NCI-H526 (cell line): ENCODE measurements at regions not wholly inside any gene's neighbourhood (a gene's known extent, or its start where the extent isn't known, plus 50 kb on each side); places are given as distances from the start of the nearest gene placed in this dataset.
A peak's percentile ranks its signal among the peaks of the same experiment; 100 is the strongest.

Source experiments
- DNase-seq, 2 experiments: peaks; one replicate each; lab custom pipeline; 2025; lab: John Stamatoyannopoulos, UW

GRCh38 chr3:35849496-35849895 lies 210.2 kb downstream of the ARPP21 start:
- DNase-seq = no peak

GRCh38 chr3:35849963-35850362 lies 210.6 kb downstream of the ARPP21 start:
- DNase-seq = no peak

- DNase-seq = no peak
Measured at GRCh38 chr3:35857004-35857403, 217.7 kb downstream of the ARPP21 start.

- no peak for DNase-seq
Measured at GRCh38 chr3:35862057-35862456, 222.7 kb downstream of the ARPP21 start.

GRCh38 chr3:35864871-35865270 lies 225.5 kb downstream of the ARPP21 start:
- no peak for DNase-seq

- DNase-seq = no peak
Measured at GRCh38 chr3:35867791-35868190, 228.5 kb downstream of the ARPP21 start.

- no peak for DNase-seq
Measured at GRCh38 chr3:35871009-35871408, 231.7 kb downstream of the ARPP21 start.

GRCh38 chr3:35883929-35884328 lies 244.6 kb downstream of the ARPP21 start:
- no peak for DNase-seq

GRCh38 chr3:35894735-35895134 lies 255.4 kb downstream of the ARPP21 start:
- no peak for DNase-seq

- no peak for DNase-seq
Measured at GRCh38 chr3:35899245-35899644, 259.9 kb downstream of the ARPP21 start.

GRCh38 chr3:35900079-35900478 lies 260.8 kb downstream of the ARPP21 start:
- DNase-seq = no peak

GRCh38 chr3:35908366-35909232 lies 269.3 kb downstream of the ARPP21 start:
- peak; percentile 45 to 83 for DNase-seq

GRCh38 chr3:35919160-35919559 lies 279.8 kb downstream of the ARPP21 start:
- no peak for DNase-seq

- peak; percentile 24 to 69 for DNase-seq
Measured at GRCh38 chr3:35921718-35922117, 282.4 kb downstream of the ARPP21 start.

- peak; percentile 9 to 58 for DNase-seq
Measured at GRCh38 chr3:35924070-35924469, 284.7 kb downstream of the ARPP21 start.

GRCh38 chr3:35927441-35927840 lies 288.1 kb downstream of the ARPP21 start:
- DNase-seq = peak in 1 of 2 experiments; percentile 76

GRCh38 chr3:35929158-35929557 lies 289.8 kb downstream of the ARPP21 start:
- no peak for DNase-seq

- DNase-seq = no peak
Measured at GRCh38 chr3:35931867-35932266, 292.5 kb downstream of the ARPP21 start.

- DNase-seq = peak in 1 of 2 experiments; percentile 1
Measured at GRCh38 chr3:35932995-35933394, 293.7 kb downstream of the ARPP21 start.

- no peak for DNase-seq
Measured at GRCh38 chr3:35936571-35936970, 297.2 kb downstream of the ARPP21 start.

GRCh38 chr3:35944926-35945710 lies 305.8 kb downstream of the ARPP21 start:
- DNase-seq = no peak

GRCh38 chr3:35946121-35946853 lies 307.0 kb downstream of the ARPP21 start:
- peak in 1 of 2 experiments; percentile 49 for DNase-seq
